Gastroesophageal sphincter (tissue), 4 donors: ENCODE measurements at regions not wholly inside any gene's neighbourhood (a gene's known extent, or its start where the extent isn't known, plus 50 kb on each side); places are given as distances from the start of the nearest gene placed in this dataset.

Experiments
- ATAC-seq: fragments of 150-250 bp; one replicate; pipeline ENCODE4 v1.9.1; 2016; ENCODE audit warnings: mild to moderate bottlenecking, moderate library complexity
- H3K27ac ChIP-seq, 4 donors: fragments of 200-600 bp; sonication (generic) in 3 of 4; 1 replicate in 3 of 4; 2 replicates in 1 of 4; pipeline ENCODE4 v1.5.1; 2016 to 2019
- H3K27me3 ChIP-seq: fragments of 200-600 bp; sonication (generic); one replicate; pipeline ENCODE4 v1.5.1; 2019
- H3K36me3 ChIP-seq, 2 donors: fragments of 200-600 bp; sonication (generic); one replicate each; pipeline ENCODE4 v1.5.1; 2019; ENCODE audit warnings: control low read depth in 1 of 2
- H3K4me1 ChIP-seq, 3 donors: fragments of 200-600 bp; sonication (generic); 1 replicate in 2 of 3; 2 replicates in 1 of 3; pipeline ENCODE4 v1.5.1; 2016 to 2019; ENCODE audit warnings: control low read depth in 2 of 3
- H3K4me3 ChIP-seq, 2 donors: fragments of 200-600 bp; sonication (generic); one replicate each; pipeline ENCODE4 v1.5.1; 2019; ENCODE audit warnings: mild to moderate bottlenecking in 1 of 2, moderate library complexity in 1 of 2
- H3K9me3 ChIP-seq, 3 donors: fragments of 200-600 bp; sonication (generic); one replicate each; pipeline ENCODE4 v1.5.1; 2017 to 2019; ENCODE audit warnings: control low read depth in 2 of 3
- EP300 ChIP-seq: sonication (generic); formaldehyde crosslinking; IDR thresholded peaks from one replicate; pipeline ENCODE4 v1.6.1; 2017; ENCODE audit warnings: antibody characterized with exemption, mild to moderate bottlenecking
- POLR2A ChIP-seq, 2 donors: fragments of 450-650 bp; IDR thresholded peaks; one replicate each; pipeline ENCODE4 v1.6.1; 2017; ENCODE audit warnings: antibody characterized with exemption in 2 of 2, mild to moderate bottlenecking in 2 of 2, moderate library complexity in 1 of 2
- POLR2AphosphoS5 ChIP-seq: sonication (generic); formaldehyde crosslinking; IDR thresholded peaks from one replicate; pipeline ENCODE4 v1.6.1; 2017; ENCODE audit warnings: antibody characterized with exemption
- WGBS, 2 donors: methylation state at CpG; one replicate each; pipeline ENCODE4 v1.1.5; 2018; ENCODE audit warnings: low coverage in 1 of 2; 5-methylcytosine and 5-hydroxymethylcytosine counted together
- TF ChIP-seq, protein P1 (sequence below), 4 experiments: fragments of 200-600 bp in 2 of 4; fragments of 450-650 bp in 2 of 4; sonication (generic) in 1 of 4; IDR thresholded peaks; one replicate each; pipeline ENCODE4 v1.5.1; 2017 to 2019; ENCODE audit warnings: antibody characterized with exemption in 4 of 4, mild to moderate bottlenecking in 2 of 4, moderate library complexity in 2 of 4

- H3K36me3 ChIP-seq, result no peaks in the 10 kb centered on the region
- no peak overlapping the region for H3K4me3 ChIP-seq
- no peaks in the 10 kb centered on the region for H3K4me1 ChIP-seq
- no peak overlapping the region for H3K27ac ChIP-seq
- no peaks in the 10 kb centered on the region for H3K27me3 ChIP-seq
- WGBS, 2 donors, result 56% methylated on average over 2 of the region's 2 CpGs; no CpG with 5 or more reads in 1 of the 2 donors
- H3K9me3 ChIP-seq, result no peaks in the 10 kb centered on the region
- TF ChIP-seq, protein P1, sequence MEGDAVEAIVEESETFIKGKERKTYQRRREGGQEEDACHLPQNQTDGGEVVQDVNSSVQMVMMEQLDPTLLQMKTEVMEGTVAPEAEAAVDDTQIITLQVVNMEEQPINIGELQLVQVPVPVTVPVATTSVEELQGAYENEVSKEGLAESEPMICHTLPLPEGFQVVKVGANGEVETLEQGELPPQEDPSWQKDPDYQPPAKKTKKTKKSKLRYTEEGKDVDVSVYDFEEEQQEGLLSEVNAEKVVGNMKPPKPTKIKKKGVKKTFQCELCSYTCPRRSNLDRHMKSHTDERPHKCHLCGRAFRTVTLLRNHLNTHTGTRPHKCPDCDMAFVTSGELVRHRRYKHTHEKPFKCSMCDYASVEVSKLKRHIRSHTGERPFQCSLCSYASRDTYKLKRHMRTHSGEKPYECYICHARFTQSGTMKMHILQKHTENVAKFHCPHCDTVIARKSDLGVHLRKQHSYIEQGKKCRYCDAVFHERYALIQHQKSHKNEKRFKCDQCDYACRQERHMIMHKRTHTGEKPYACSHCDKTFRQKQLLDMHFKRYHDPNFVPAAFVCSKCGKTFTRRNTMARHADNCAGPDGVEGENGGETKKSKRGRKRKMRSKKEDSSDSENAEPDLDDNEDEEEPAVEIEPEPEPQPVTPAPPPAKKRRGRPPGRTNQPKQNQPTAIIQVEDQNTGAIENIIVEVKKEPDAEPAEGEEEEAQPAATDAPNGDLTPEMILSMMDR (IDR thresholded peaks at IDR 0.05), result no peak
- TF ChIP-seq POLR2A (IDR thresholded peaks at IDR 0.05) (no peak), EP300 (no peak), POLR2AphosphoS5 (no peak)
- ATAC-seq, result no peak
Observed at GRCh38 chr2:81589406-81589805, 1284.9 kb upstream of the LRRTM1 start.

- H3K4me1 ChIP-seq, result no peaks in the 10 kb centered on the region
- no peaks in the 10 kb centered on the region for H3K36me3 ChIP-seq
- no peaks in the 10 kb centered on the region for H3K27me3 ChIP-seq
- no peaks in the 10 kb centered on the region for H3K9me3 ChIP-seq
- ATAC-seq, result no peak
- H3K4me3 ChIP-seq, result no peak overlapping the region
- H3K27ac ChIP-seq, result no peak overlapping the region
- no peak for TF ChIP-seq POLR2A (IDR thresholded peaks at IDR 0.05)
- TF ChIP-seq EP300, result no peak
- TF ChIP-seq POLR2AphosphoS5, result no peak
- TF ChIP-seq, protein P1 (IDR thresholded peaks at IDR 0.05), result no peak
- 88 to 100% methylated on average over 2 to 8 of the region's 20 CpGs for WGBS, 2 donors
Observed at GRCh38 chr2:81583311-81584108, 1279.0 kb upstream of the LRRTM1 start.

- H3K4me1 ChIP-seq, result no peaks in the 10 kb centered on the region
- no peaks in the 10 kb centered on the region for H3K36me3 ChIP-seq
- no peaks in the 10 kb centered on the region for H3K9me3 ChIP-seq
- 73 to 100% methylated on average over 1 to 2 of the region's 2 CpGs for WGBS, 2 donors
- TF ChIP-seq, protein P1 (IDR thresholded peaks at IDR 0.05), result no peak
- TF ChIP-seq POLR2A (IDR thresholded peaks at IDR 0.05) (no peak), EP300 (no peak)
- H3K27ac ChIP-seq, result no peak overlapping the region
- no peaks in the 10 kb centered on the region for H3K27me3 ChIP-seq
- H3K4me3 ChIP-seq, result no peak overlapping the region
- no peak for ATAC-seq
Observed at GRCh38 chr2:81576713-81577112, 1272.2 kb upstream of the LRRTM1 start.

GRCh38 chr2:81551040-81551634 is 1246.6 kb upstream of the LRRTM1 start:
- H3K36me3 ChIP-seq, result no peaks in the 10 kb centered on the region
- 77 to 80% methylated on average over 2 to 3 of the region's 3 CpGs for WGBS, 2 donors
- ATAC-seq, result no peak
- no peak overlapping the region for H3K4me3 ChIP-seq
- no peaks in the 10 kb centered on the region for H3K9me3 ChIP-seq
- no peaks in the 10 kb centered on the region for H3K27me3 ChIP-seq
- no peak for TF ChIP-seq EP300
- no peak for TF ChIP-seq POLR2A (IDR thresholded peaks at IDR 0.05)
- TF ChIP-seq, protein P1 (IDR thresholded peaks at IDR 0.05), result no peak
- no peak for TF ChIP-seq POLR2AphosphoS5
- no peaks in the 10 kb centered on the region for H3K4me1 ChIP-seq
- H3K27ac ChIP-seq, result no peak overlapping the region

- Histone ChIP-seq H3K36me3 (no peaks in the 10 kb centered on the region), H3K4me1 (no peaks in the 10 kb centered on the region), H3K4me3 (no peak overlapping the region), H3K27me3 (no peaks in the 10 kb centered on the region), H3K27ac (no peak overlapping the region), H3K9me3 (no peaks in the 10 kb centered on the region)
- WGBS, 2 donors, result 85 to 92% methylated on average over 3 of the region's 3 CpGs
- ATAC-seq, result no peak
- TF ChIP-seq, protein P1 (IDR thresholded peaks at IDR 0.05), result no peak
- no peak for TF ChIP-seq EP300
- no peak for TF ChIP-seq POLR2AphosphoS5
- no peak for TF ChIP-seq POLR2A (IDR thresholded peaks at IDR 0.05)
Observed at GRCh38 chr2:81550277-81550676, 1245.7 kb upstream of the LRRTM1 start.
